T-helper 22 cell (primary cell): ENCODE measurements at regions not wholly inside any gene's neighbourhood (a gene's known extent, or its start where the extent isn't known, plus 50 kb on each side); places are given as distances from the start of the nearest gene placed in this dataset.
A peak's percentile ranks its signal among the peaks of the same experiment; 100 is the strongest.

ENCODE experiments used
- DNase-seq: peaks from one replicate; pipeline ENCODE4 v3.0.0-alpha.2; 2020; ENCODE audit warnings: low read depth

DNA sequence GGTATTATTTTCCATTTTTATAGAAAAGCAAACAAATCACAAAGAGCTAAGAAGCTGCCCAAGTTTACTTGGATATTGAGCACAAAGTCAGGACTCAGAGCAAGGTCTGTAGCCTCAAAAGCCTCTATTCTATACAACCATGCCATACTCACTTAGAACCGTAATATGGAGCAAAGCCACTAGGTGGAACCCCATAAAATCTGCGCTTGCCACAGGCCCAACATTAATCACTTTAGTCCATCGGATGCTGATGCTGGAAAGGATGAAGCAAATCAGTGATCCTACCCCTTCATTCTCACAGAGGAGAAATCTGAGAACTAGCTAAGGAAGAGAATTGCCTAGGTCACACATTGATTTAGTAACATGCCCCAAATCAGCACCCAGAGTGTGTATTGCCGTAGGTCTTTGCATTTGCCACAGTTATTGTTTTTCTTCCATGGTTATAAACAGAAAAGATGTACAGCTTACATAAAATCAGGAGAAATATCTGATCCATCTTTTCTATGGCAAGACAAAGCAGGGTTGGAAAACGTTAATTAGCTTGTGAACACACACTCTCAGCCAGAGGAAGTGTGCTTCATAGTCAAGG lies 56.7 kb upstream of the RAB38 start:
- peak; percentile 2 for DNase-seq

DNA sequence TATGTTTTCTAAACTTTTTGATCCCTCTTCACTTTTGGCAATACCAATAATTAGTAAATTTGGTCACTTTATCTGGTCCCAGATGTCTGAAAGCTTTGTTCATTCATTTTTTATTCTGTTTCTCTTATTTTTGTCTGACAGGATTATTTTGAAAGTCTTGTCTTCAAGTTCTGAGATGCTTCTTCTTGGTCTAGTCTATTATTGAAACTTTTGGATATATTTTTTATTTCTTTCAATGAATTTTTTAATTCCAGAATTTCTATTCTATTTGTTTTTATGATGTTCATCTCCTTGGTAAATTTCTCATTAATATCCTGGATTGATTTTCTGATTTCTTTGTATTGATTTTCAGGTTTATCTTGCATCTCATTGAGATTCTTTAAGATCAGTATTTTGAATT lies 54.1 kb upstream of the RAB38 start:
- DNase-seq, result no peak
